Neutrophil (primary cell): ENCODE measurements at regions not wholly inside any gene's neighbourhood (a gene's known extent, or its start where the extent isn't known, plus 50 kb on each side); places are given as distances from the start of the nearest gene placed in this dataset.
"Not testable (repeated sequence)": the region's sequence is repeated elsewhere in the genome, so short reads cannot be mapped to it uniquely, and the experiment has no call there.

Experiments used
- H3K27ac ChIP-seq: fragments of 200-600 bp; sonication (generic); 2 replicates; pipeline ENCODE4 v1.5.1; 2016; ENCODE audit warnings: mild to moderate bottlenecking, moderate library complexity
- H3K27me3 ChIP-seq: fragments of 200-600 bp; sonication (generic); 2 replicates; pipeline ENCODE4 v1.6.0; 2016; ENCODE audit warnings: mild to moderate bottlenecking
- H3K36me3 ChIP-seq: fragments of 200-600 bp; sonication (generic); 2 replicates; pipeline ENCODE4 v1.5.1; 2017
- H3K4me1 ChIP-seq, 2 experiments: fragments of 200-600 bp in 1 of 2; sonication (generic) in 1 of 2; 1 replicate in 1 of 2; 2 replicates in 1 of 2; pipeline versions ENCODE4 v1.5.1 to v1.6.1; 2013 to 2016; ENCODE audit warnings: low read depth in 1 of 2, low read length in 1 of 2, mild to moderate bottlenecking in 1 of 2, moderate library complexity in 1 of 2; ENCODE audit not compliant: control insufficient read depth in 1 of 2, insufficient read depth in 1 of 2
- H3K4me3 ChIP-seq, 2 experiments: fragments of 200-600 bp in 1 of 2; sonication (generic) in 1 of 2; 1 replicate in 1 of 2; 2 replicates in 1 of 2; pipeline ENCODE4 v1.5.1; 2013 to 2016; ENCODE audit warnings: low read depth in 1 of 2, low read length in 1 of 2, mild to moderate bottlenecking in 1 of 2, moderate library complexity in 1 of 2
- H3K9me3 ChIP-seq: fragments of 200-600 bp; sonication (generic); 2 replicates; pipeline ENCODE4 v1.5.1; 2016
- TF ChIP-seq, protein P1 (sequence below): fragments of 200-600 bp; sonication (generic); IDR thresholded peaks from 2 replicates; pipeline ENCODE4 v1.5.1; 2016; ENCODE audit warnings: antibody characterized with exemption

DNA sequence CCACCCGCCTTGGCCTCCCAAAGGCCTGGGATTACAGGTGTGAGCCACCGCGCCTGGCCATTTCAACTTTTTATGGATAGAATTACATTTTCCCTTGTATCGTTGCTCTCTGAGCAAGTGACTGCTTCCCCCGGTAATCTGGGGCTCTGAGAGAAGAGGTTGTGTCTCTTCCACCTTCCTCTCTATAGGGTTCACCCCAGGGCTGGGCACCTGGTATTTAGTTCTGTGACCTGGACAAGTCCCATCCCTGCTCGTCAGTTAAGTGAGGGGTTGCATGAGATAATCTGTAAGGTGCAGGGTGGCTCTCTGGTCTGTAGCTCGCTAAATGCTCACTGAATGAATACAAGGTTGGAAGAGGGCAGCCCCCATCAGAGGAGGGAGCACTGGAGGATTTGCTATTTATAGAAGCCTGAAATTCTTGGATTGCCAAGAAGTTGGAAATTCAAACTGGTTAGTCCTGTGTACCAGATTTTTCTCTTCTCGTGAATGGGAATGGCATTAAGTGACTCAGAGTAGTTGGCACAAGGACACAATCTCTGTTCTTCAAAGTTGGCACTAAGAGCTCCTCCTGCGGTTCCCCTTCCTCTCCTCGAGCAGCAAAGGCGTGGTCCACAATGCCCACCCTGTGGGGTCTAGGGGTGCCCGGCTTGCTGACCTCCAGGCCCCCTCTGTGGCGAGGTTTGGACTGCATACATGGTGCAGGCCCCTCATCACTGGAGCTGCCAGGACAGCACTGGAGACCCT is 68.1 kb upstream of the DLG1 start:
- TF ChIP-seq, protein P1, sequence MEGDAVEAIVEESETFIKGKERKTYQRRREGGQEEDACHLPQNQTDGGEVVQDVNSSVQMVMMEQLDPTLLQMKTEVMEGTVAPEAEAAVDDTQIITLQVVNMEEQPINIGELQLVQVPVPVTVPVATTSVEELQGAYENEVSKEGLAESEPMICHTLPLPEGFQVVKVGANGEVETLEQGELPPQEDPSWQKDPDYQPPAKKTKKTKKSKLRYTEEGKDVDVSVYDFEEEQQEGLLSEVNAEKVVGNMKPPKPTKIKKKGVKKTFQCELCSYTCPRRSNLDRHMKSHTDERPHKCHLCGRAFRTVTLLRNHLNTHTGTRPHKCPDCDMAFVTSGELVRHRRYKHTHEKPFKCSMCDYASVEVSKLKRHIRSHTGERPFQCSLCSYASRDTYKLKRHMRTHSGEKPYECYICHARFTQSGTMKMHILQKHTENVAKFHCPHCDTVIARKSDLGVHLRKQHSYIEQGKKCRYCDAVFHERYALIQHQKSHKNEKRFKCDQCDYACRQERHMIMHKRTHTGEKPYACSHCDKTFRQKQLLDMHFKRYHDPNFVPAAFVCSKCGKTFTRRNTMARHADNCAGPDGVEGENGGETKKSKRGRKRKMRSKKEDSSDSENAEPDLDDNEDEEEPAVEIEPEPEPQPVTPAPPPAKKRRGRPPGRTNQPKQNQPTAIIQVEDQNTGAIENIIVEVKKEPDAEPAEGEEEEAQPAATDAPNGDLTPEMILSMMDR = no peak
- Histone ChIP-seq H3K4me3 (no peak overlapping the region), H3K9me3 (no peaks in the 10 kb centered on the region), H3K27me3 (peaks cover 8% of the 10 kb centered on the region), H3K4me1 (no peaks in the 10 kb centered on the region), H3K27ac (no peak overlapping the region), H3K36me3 (no peaks in the 10 kb centered on the region)

DNA sequence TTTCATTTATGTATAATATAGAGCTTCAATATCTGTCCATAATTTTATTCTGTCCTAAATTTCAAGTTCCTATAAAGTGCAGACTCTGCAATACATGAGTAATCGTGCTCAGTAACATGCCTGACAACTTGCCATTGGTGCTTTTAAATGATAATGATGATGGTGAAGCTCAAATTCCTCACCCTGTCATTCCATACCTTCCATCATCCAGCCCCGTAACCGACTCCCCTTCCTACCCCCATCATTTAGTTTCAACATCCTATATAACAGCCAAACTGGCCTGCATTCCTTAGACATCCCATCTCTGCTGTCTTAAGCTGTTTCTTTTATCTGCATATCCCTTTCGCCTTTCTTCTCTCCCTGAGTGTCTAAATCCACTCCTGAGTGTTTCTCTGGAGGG is 67.2 kb upstream of the DLG1 start:
- Histone ChIP-seq H3K9me3 (no peaks in the 10 kb centered on the region), H3K4me3 (no peak overlapping the region), H3K27me3 (peaks cover 3% of the 10 kb centered on the region), H3K4me1 (no peaks in the 10 kb centered on the region), H3K36me3 (no peaks in the 10 kb centered on the region), H3K27ac (no peak overlapping the region)
- TF ChIP-seq, protein P1 = no peak

DNA sequence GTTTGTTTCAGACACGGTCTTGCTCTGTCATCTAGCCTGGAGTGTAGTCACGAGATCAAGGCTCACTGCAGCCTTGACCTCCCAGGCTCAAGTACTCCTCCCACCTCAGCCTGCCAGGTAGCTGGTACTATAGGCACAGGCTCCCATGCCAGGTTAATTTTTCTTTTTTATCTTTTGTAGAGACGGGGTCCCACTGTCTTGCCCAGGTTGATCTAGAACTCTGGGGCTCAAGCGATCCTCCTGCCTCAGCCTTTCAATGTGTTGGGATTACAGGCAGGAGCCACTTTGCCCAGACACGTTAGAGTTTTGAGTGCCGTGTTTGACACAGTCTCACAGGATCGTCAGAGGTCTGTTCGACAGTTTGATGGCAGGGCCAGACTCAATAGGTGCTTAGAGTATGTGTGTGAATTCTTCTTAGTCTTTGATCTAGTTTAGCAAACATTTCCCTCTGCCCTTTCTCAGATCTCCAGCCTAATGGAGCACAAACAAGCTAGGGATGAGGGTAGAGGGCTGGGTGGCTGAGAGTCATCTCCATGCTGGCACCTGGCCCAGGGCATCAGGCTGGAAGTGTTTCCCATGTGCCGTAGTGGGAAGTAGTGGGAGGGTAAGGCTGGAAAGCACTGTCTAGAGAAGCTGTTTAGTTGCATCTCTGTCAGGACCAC is 66.1 kb upstream of the DLG1 start:
- TF ChIP-seq, protein P1 = no peak
- H3K27ac ChIP-seq = no peak overlapping the region
- no peaks in the 10 kb centered on the region for H3K9me3 ChIP-seq
- no peaks in the 10 kb centered on the region for H3K4me1 ChIP-seq
- no peak overlapping the region for H3K4me3 ChIP-seq
- H3K27me3 ChIP-seq = peaks cover 3% of the 10 kb centered on the region
- H3K36me3 ChIP-seq = no peaks in the 10 kb centered on the region

DNA sequence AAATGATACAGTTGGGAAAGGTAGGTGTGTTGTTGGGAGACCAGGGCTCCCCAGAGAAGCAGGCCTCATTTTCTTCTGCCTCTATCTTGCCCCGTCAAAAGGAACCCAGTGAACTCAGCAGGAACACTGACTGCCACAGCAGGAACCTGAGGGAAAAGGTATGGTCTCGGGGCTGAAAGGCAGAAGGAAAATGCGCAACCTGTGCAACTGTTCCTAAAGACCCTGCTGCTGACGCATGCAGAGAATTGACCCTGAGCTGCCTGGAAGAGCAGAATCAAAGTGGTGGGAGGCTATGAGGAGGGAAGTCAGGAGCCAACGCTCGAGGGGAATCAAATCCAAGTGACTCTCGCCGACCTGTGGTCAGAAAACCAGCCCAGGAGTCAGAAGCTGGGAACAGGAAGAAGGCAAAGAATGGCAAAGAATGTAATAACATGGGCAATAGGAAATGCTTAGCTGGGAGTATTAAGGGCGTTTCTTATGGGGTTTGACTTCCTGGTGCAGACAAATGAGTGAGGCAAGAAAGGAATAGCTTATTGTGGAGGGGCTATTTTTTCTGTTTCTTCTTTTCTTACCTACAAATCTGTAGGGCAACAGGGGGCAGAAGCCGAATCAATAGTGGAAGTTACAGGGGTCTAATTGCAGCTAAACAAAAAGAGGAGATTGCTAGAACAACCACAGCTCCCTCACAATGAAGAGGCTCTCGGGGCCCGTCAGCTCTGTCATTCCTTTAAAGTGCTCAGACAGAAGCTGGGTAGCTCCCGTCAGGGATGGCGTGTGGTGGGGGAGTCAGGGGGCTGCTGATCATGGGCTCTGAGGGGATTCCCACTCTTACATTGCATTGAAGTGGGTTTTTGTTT is 65.4 kb upstream of the DLG1 start:
- Histone ChIP-seq H3K36me3 (no peaks in the 10 kb centered on the region), H3K27ac (no peak overlapping the region), H3K4me3 (no peak overlapping the region), H3K27me3 (peaks cover 3% of the 10 kb centered on the region), H3K9me3 (no peaks in the 10 kb centered on the region), H3K4me1 (no peaks in the 10 kb centered on the region)
- TF ChIP-seq, protein P1 = no peak

DNA sequence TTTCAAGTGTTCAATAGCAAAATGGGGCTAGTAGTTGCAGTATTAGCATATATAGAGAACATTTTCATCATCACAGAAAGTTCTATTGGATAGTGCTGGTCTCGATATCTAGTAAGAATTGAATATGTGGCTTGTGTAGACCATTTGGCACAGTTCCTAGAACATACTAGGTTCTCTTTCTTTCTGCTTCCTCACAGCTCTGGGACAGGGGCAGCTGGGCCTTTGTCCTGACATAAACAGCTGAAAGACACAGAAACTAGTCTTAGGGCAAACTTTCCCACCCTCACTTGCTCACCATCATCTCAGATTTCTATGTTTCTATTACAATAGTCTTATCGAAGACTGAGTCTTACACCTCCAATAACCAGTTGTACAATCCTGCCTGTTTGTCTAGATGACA is 63.7 kb upstream of the DLG1 start:
- TF ChIP-seq, protein P1 = no peak
- Histone ChIP-seq H3K4me1 (no peaks in the 10 kb centered on the region), H3K36me3 (no peaks in the 10 kb centered on the region), H3K4me3 (no peak overlapping the region), H3K27me3 (peaks cover 3% of the 10 kb centered on the region), H3K27ac (no peak overlapping the region), H3K9me3 (no peaks in the 10 kb centered on the region)

DNA sequence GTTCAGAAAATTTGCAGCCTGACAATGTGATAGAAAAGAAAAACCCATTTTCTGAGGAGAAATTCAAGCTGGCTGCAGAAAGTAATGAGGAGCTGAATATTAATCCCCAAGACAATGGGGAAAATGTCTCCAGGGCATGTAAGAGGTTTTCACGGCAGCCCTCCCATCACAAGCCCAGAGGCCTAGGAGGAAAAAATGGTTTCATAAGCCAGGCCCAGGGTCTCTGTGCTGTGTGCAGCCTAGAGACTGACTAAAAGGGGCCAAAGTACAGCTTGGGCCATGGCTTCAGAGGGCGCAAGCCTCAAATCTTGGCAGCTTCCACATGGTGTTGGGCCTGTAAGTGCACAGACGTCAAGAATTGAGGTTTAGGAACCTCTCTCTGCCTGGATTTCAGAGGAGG is 61.7 kb upstream of the DLG1 start:
- not testable (repeated sequence) for H3K27me3 ChIP-seq, H3K4me3 ChIP-seq, H3K9me3 ChIP-seq, H3K4me1 ChIP-seq, H3K27ac ChIP-seq, H3K36me3 ChIP-seq

DNA sequence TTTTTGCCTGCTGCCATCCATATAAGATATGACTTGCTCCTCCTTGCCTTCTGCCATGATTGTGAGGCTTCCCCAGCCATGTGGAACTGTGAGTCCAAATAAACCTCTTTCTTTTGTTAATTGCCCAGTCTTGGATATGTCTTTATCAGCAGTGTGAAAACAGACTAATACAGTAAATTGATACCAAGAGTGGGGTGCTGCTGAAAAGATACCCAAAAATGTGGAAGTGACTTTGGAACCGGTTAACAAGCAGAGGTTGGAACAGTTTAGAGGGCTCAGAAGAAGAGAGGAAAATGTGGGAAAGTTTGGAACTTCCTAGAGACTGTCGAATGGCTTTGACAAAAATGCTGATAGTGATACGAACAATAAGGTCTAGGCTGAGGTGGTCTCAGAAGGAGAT is 61.1 kb upstream of the DLG1 start:
- not testable (repeated sequence) for H3K9me3 ChIP-seq, H3K27ac ChIP-seq, H3K27me3 ChIP-seq, H3K4me1 ChIP-seq, H3K36me3 ChIP-seq, H3K4me3 ChIP-seq
